ENCODE measurements at regions not wholly inside any gene's neighbourhood (a gene's known extent, or its start where the extent isn't known, plus 50 kb on each side); places are given as distances from the start of the nearest gene placed in this dataset.

DNA sequence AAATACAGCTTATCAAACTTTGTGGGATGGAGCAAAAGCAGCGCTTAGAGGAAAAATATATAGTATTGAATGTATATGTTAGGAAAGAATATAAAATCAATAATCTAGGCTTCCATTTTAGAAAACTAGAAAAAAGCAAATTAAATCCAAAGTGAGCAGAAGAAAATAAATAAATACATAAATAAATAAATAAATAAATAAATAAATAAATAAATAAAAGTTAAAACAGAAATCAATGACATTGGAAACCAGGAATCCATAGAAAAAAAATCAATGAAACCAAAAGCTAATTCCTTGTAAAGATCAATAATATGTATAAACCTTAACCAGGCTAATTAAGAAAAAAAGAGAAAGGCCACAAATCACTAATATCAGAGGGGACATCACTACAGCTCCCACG, 141.8 kb upstream of the C1QTNF7 start:
- DNase-seq (ENCODE audit: low spot score), result no peak

DNA sequence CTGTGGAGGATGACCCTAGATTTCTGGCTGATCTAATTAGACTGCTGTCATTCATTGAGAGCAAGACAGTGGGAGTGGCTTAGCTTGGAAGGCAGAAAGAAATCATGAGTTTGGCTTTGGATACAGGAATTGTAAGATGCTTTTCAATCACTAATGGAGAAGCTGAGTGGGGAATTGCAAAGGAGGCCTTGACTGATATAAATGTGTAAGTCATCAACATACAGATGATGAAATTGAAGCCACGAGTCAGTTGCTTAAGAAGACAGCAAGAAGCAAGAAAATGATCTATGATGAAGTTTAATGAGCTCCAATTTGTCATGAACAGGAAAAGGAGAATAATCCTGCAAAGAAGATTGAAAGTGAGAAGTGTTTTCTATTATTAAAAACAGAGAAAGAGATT, 136.7 kb upstream of the C1QTNF7 start:
- DNase-seq (ENCODE audit: low spot score), result no peak

DNA sequence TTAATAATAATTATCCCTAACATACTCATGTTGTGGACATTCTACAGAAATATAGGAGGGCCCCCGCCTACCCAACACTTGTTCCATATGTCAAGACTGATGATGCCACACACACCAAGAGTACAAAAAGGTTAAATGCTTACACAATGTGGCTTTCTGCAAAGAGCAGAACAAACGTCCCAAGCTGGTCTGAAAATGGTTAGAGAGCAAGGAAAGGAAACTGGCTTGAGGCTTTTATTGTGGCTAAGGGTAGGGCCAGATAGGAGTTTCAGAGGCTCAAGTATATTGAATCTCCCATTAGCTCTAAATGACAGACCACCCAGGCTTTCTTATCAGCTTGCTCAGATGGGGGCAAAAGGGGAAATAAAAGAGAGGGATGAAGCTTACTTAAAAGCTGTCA, 134.1 kb upstream of the C1QTNF7 start:
- DNase-seq (ENCODE audit: low spot score), result no peak

DNA sequence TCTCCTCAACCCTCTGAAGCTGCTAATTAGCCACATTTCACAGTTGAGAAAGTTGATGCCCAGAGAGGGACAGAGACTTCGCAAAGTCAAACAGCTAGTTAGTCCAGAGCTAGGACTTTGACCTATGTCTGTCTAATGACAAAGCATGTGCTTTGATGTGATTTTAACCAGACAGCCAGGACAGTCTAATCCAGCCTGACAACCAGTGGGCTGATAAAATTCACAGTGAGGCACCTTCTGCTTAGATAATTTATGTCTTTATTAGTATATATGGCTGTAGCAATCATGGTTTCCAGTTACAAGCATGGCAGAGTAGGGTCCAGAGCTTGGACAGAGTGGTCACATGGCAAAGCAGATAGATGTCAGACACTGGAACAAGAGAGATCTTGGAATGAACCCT, 133.6 kb upstream of the C1QTNF7 start:
- no peak for DNase-seq (ENCODE audit: low spot score)

DNA sequence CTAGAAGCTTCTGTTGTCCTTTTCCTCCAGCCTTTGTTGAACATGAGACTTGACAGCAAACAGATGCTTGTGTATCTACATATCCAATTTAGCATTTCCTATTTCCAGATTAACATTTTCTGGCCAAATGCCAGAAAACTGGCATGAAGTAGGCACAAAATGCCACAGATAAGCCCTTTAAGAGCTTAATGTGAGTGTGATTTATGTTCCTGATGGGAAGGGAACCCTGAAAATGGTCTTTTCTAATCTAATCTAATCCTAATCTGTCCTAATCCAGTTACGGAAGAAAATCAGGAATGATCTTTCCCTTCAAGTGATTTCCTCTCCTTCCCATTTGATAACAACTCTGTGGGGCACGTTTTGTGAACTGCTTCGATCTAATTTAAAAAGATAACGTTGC, 133.0 kb upstream of the C1QTNF7 start:
- no peak for DNase-seq (ENCODE audit: low spot score)

DNA sequence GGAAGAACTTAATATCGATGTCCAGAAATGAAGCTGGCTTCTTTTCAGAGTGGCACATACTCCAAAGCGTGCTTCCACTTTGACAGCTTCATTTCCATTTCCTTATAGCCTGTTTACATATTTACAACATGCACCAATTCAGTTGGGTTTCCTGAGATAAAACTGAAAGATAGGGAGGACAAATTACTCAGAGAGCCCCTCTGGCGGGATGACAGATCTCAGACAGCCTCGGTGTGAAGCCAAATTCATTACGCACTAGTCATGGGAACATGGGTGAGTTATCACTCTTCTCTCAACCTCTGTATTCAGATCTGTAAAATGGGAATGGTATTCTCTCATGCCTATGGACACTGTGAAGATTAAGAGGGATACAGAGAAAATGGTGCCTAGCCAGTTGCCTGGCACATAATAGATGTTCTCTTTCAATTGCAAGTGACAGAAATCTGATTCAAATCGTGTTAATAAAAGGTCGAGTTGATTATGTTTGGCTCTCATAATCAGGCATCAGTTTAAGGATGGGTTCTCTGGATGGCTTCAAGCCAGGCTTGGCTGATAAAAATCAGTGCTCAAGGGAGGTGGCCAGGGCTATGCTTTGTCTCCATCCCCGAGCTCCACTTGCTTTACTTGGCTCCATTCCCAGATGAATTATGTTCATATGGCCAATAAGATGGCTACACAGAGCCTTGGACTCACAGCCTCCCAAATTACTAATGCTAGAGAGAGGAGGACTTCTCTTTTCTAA, 132.2 kb upstream of the C1QTNF7 start:
- no peak for DNase-seq (ENCODE audit: low spot score)

DNA sequence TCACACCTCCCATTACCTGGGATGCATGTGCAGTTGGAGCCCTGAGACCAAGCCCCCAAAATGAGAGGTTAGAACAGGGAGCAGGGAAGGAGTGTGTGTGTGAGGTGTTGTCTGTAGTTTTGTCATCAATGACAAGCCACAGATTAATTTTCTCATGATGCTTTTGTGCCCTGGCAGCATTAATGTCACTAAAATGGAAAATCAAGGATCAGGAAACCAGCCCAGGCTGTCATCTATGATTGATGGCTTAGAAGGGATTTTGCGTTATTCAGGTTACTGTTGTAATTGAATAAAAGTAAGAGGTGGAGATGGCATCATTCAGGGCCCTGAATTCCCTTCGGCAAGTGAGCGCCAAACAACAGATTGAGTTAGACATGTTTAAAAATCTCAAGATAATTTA, 130.5 kb upstream of the C1QTNF7 start:
- no peak for DNase-seq (ENCODE audit: low spot score)

DNA sequence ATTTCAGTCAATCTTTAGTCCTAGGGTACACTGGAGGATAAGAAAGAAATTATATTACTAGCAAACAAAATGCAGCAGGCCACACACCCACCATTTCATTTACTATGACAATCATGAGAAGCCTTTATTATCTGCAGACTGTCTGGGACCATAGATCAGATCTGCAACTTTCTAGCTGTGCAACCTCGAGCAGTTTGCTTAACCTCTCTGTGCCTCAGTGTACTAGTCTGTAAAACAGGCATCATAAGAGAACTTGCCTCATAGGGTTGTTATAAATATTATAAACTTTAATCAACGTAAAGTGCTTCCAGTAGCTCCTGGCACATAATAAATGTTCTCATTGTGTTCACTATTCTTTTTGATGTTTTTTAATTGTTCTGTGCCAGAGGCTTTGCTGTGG, 128.2 kb upstream of the C1QTNF7 start:
- no peak for DNase-seq (ENCODE audit: low spot score)

DNA sequence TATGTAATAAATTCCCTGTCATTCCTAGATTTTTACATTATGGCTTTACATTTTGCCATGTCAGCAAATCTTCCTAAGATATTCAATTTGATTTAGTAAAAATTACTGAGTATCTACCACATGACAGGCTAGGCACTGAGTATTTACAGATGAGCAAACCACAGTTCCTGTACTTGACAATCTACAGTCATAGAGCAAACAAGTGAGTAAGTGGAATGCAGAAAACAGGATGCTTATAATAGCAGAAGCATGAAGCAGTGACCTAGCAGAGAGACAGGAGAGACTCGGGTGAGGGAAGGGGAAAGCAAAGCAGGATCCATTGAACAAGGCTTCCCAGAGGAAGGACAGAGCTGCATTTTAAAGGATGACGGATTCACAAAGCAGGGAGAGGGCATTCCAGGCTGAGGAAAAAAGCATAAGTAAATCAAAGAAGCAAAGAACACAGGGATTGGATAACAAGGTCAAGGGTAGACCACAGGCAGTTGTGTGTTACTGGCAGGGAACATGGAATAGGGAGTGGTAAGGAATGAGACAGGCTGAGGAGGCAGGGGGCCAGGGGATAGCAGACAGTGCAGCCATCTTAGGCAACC, 124.7 kb upstream of the C1QTNF7 start:
- DNase-seq (ENCODE audit: low spot score), result no peak

DNA sequence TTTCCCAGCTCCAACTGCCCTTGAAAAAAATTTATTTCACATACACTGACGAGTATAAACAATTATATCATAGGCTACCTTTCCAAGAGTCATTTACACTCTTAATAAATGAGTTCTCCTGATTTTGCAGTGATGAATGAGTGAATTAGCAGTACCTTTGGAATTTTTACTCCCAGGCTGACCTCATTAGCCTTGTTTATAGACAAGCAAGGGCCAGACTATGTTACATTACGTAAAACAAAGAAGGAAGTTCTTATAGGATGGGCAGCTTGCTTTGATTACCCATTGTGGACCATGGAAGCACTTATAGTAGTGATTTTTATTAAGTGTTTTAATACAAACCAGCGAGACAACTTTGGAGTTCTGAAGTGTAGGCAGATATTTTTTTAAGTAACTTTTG, 112.9 kb upstream of the C1QTNF7 start:
- DNase-seq (ENCODE audit: low spot score), result no peak

DNA sequence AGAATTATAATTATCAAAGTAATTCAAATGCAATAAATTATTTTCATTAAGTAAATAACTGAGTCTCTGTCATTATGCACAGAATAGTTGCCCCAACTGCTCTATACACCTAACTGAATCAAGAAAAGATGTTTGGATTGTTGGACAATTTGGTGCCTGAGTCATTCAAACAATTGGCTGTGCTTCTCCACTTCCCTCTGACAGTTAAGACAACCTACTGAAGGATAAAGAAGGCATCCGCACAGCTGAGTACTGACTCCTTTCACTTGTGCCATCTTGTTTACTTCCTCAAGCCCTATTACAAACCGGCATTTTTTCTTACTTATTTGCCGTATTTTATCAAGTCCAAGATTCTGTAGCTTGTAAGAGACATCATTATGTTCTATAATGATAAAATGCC, 110.6 kb upstream of the C1QTNF7 start:
- DNase-seq (ENCODE audit: low spot score), result no peak

DNA sequence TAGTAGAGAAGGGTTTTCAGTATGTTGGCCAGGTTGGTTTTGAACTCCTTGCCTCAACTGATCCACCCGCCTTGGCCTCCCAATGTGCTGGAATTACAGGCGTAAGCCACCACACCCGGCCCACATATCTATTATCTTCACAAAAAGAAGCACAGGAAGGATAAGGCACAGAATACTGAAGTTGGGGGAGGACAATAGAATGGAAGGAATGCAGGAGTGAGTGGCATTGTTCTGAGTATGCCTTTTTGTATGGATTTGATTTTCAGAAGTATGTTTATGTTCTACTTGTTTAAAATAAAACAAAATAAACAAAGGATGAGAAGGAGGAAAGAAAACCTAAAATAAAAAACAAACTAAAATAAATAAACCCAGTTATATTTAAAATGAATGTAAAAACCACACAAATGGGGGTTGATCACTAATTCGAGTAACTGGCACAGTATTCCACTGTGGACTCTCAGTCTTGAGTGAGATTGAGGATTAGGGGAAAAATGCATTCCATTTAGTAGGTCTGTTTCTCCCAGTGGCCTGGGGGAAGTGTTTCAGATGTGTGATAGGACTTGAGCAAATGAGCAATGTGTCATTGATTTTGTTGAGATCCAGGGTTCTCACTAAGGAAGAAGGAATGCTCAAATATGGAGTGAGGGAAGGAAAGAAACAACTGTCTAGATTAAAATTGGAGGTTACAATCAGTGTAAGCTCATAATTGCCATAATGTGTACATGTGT, 109.0 kb upstream of the C1QTNF7 start:
- DNase-seq (ENCODE audit: low spot score), result no peak

DNA sequence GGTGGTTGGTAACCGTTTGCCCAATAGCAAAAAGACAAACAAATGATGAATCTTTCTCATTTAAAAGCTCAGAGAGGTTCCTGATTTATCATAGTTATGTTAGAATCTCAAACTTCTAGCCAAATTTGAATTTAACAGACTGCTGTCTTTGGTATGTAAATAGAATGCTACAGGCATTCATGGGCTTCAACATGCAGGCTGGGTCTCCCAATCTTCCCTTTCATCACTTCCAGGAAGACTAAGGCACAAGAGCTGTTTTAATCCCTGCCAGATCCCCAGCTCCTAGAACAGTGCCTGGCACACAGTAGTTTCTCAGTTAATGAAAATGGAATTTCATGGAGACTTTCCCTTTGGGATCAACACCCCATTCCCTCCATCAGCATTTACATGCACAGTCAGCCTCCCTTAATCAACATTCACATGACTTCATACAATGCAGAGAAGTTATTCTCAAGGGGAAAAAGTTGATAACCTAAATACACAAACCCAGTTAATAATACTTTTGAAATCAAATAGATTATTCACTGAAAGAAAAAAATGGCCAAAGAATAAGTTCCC, 107.6 kb upstream of the C1QTNF7 start:
- DNase-seq (ENCODE audit: low spot score), result no peak

DNA sequence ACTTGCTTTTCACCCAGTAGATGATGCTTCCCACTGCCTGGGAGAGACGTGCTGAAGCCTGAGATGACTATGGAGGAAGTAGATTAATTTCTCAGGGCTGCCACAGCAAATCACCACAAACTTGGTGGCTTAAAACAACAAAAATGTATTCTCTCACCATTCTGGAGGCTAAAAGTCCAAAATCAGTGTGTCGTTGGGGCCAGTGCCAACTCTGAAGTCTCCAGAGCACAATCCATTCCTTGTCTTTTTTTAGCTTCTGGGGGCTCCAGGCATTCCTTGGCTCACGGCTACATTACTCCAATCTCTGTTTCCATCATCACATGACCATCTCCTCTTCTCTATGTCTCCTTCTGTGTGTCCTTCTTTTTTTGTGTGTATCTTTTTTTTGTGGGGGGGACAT, 105.8 kb upstream of the C1QTNF7 start:
- DNase-seq (ENCODE audit: low spot score), result no peak

DNA sequence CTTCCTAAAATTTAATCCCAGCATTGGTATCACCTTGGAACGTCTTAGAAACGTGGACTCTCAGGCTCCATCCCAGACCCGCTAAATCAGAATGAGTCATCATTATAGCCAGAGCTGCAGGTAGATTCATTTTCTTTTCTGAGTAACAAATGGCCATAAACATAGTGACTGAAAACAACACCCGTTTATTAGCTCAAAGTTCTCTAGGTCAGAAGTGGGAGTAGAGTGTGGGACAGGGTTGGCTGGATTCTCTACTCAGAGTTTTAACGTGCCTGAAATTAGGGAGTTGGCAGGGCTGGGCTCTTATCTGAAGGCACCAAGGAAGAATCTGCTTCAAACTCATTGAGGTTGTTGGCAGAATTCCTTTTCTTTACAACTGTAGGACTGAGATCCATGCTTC, 101.8 kb upstream of the C1QTNF7 start:
- DNase-seq (ENCODE audit: low spot score), result no peak

DNA sequence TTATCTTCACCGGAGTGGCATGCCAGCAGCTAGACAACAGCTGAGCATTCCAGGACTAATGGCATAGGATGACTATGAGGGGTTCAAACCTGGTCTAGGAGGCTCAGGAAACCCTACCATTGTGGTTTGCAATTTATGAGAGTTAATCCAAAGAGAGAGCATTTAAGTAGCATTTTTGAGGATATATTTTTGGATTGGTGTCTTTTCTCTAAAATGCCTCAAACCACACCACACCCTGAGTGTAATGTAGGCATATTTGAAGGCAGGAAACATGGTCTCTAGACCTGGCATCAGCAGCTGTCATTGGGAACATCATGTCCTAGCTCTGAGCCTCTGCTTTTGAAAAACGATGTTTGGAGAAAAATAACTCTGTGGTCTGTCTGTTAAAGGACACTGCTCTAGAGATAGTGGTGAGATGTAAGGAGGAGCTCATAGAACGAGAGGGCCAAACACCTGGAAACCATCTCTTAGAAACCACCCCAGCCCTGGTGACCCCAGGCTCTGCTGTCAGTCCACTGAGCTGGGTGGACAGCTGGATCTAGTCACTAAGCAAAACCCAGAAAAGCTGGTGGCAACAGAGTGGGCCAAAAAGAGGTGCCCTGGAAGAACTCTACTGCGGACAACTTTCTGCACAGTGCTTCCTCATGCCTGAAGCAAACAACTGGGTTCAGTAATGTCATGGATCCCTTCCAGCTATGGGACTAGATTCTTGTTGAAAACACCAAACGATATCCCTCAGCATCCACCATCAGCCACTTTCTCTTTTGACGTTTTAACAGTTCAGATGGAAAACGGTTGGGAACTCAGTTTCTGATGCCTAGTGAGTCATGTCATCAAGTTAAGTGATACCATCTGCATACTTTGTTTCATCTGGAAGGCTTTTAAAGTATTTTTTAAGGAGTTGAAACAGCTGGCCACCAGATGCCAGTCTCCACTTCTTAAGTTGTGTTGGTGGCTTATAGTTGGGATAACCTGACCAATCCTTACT, 100.2 kb upstream of the C1QTNF7 start:
- DNase-seq (ENCODE audit: low spot score), result no peak

DNA sequence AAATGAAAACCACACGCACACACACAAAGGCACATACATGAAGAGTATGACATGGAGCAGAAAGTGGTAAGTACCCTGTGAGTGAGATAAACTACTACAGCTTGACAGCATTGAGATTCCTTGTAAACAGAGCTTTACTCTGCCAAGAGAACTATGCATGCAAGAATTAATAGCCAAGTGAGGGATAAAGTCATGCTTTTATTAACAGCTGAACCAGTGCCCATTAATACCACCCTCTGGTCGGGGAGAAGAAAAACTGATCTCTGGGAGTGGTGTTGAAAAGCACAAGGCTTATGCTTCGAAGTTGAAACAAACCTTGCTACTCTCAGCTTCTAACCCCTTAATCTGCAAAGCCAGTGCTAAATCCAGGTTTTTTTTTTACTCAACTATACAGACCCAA, 95.9 kb upstream of the C1QTNF7 start:
- DNase-seq (ENCODE audit: low spot score), result no peak

DNA sequence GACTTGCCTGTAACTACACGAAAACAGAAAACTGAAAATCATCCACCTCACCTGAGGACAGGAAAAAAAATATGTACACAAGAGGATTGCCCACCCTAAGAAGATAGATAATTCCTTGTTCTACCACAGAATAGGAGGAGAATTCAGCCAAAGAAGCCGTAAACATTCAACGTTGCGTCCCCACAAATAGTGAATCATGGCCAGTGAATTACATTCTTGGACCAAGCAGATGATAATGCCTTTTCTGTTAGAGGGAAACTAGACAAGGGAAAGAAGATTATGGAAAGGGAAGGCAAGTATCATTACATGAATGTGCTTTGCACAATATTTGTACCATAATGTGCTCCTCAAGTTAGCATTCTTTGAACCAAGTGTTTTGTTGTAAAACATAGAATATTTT, 95.5 kb upstream of the C1QTNF7 start:
- DNase-seq (ENCODE audit: low spot score), result no peak

DNA sequence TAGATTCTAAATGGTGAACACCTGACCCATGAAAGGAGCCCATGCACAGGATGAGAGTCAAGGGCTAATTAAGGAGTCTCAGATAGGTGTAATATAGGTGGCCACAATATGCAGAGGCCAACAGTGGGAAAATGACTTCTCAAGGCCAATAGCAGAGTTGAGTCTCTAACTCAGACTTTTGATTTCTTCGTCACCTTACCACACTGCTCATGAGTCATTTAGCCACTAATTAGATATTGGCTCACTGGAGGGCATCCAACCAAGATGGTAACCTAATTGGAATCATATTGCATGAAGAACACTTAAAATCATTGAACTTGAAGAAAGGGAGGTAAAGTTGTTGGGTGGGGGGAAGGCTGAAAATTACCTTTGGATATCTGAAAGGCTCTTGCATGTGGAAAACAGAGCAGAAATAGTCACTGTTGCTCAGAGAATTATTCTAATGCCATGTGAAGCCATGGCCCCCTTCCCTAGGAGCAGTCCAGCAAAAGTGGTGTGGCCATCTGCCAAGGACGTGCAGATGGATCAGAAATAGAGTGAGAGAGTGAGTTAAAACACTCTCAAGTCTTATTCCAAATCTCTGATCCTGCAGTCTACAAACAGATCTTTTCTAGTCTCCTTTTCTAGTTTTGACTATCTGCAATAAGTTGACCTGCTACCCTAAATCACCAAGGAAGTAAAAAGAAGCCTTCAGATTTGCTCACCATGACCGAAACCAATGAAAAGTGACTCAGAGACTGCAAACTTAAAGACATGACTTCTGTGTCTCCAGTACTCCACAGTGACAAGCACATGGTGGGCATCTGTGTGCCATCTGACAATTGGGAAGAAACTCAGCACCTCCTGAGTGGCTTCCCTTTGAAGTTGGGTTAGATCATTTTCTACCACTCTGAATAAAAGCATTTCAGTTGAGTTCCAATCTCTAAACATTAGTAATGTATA, 93.9 kb upstream of the C1QTNF7 start:
- no peak for DNase-seq (ENCODE audit: low spot score)

DNA sequence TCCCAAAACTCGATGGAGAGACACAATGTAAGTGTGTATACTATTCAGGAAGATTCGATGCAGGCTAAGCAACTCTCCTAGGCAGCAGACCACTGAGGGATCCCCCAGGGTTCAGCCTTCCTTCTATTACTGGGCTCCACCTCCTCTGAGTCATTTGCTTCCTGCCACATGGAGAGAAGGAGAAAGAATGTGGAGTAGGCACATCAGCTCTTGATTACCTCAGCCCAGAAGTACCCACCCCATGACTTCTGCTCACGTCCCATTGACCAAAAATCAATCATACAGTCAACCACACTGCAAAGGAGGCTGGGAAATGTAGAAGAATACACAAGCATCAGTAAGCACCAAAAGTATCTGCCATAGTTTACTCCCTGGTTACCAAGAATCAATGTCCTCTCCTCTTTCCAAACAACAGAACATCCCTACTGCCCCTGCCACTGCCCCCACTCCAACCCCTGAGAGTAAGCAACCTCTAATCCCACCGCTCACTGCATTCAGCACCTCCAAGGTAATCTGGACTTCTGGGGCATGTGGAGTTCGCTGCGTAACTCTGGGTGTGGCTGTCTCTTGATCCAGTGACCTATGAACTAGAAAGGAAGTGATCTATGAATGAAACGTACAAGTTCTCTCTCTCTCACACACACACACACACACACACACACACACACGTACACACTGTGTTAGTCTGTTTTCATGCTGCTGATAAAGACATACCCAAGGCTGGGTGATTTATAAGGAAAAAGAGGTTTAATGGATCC, 91.2 kb upstream of the C1QTNF7 start:
- DNase-seq (ENCODE audit: low spot score), result no peak

All from ureter (tissue), 1 donor.